Mononuclear cell (primary cell): ENCODE measurements at regions not wholly inside any gene's neighbourhood (a gene's known extent, or its start where the extent isn't known, plus 50 kb on each side); places are given as distances from the start of the nearest gene placed in this dataset.
"Not testable (repeated sequence)": the region's sequence is repeated elsewhere in the genome, so short reads cannot be mapped to it uniquely, and the experiment has no call there.

Experiments
- H3K27me3 ChIP-seq: 2 replicates; pipeline ENCODE4 v1.6.0; 2011; ENCODE audit warnings: low read length, control low read depth; ENCODE audit not compliant: insufficient read depth
- H3K4me1 ChIP-seq: 2 replicates; pipeline ENCODE4 v1.5.1; 2011; ENCODE audit warnings: mild to moderate bottlenecking, low read length, control low read depth; ENCODE audit not compliant: insufficient read depth
- H3K4me3 ChIP-seq: 2 replicates; pipeline ENCODE4 v1.5.1; 2011; ENCODE audit warnings: mild to moderate bottlenecking, low read length, moderate library complexity
- H3K9me3 ChIP-seq: 2 replicates; pipeline ENCODE4 v1.5.1; 2011; ENCODE audit warnings: low read depth, mild to moderate bottlenecking, control low read depth, low read length

GRCh38 chr1:109837852-109838570 is 72.6 kb upstream of the CSF1 start:
- H3K4me1 ChIP-seq = no peaks in the 10 kb centered on the region
- peaks cover 5% of the 10 kb centered on the region for H3K9me3 ChIP-seq
- no peaks in the 10 kb centered on the region for H3K27me3 ChIP-seq
- no peak overlapping the region for H3K4me3 ChIP-seq

- H3K27me3 ChIP-seq, H3K9me3 ChIP-seq, H3K4me1 ChIP-seq: not testable (repeated sequence)
Observed at GRCh38 chr1:109835645-109836044, 71.9 kb upstream of the EPS8L3 start.

GRCh38 chr1:109834951-109835350 is 71.2 kb upstream of the EPS8L3 start:
- no peaks in the 10 kb centered on the region for H3K27me3 ChIP-seq
- H3K4me3 ChIP-seq = no peak overlapping the region
- H3K9me3 ChIP-seq = peaks cover 5% of the 10 kb centered on the region
- H3K4me1 ChIP-seq = no peaks in the 10 kb centered on the region

More at GRCh38 chr1:109835645-109836044, 71.9 kb upstream of the EPS8L3 start:
- H3K4me3 ChIP-seq = not testable (repeated sequence)

- Histone ChIP-seq H3K27me3 (no peaks in the 10 kb centered on the region), H3K4me1 (no peaks in the 10 kb centered on the region), H3K4me3 (no peak overlapping the region), H3K9me3 (peaks cover 2% of the 10 kb centered on the region)
Observed at GRCh38 chr1:109832945-109833344, 69.2 kb upstream of the EPS8L3 start.

GRCh38 chr1:109828756-109829505 is 65.2 kb upstream of the EPS8L3 start:
- Histone ChIP-seq H3K27me3 (no peaks in the 10 kb centered on the region), H3K4me3 (no peak overlapping the region), H3K9me3 (no peaks in the 10 kb centered on the region), H3K4me1 (peaks cover 31% of the 10 kb centered on the region)

GRCh38 chr1:109827986-109828385 is 64.3 kb upstream of the EPS8L3 start:
- Histone ChIP-seq H3K27me3 (no peaks in the 10 kb centered on the region), H3K9me3 (no peaks in the 10 kb centered on the region), H3K4me1 (peaks cover 40% of the 10 kb centered on the region), H3K4me3 (no peak overlapping the region)

- Histone ChIP-seq H3K9me3 (no peaks in the 10 kb centered on the region), H3K4me1 (peaks cover 45% of the 10 kb centered on the region), H3K27me3 (no peaks in the 10 kb centered on the region), H3K4me3 (no peak overlapping the region)
Observed at GRCh38 chr1:109827466-109827865, 63.7 kb upstream of the EPS8L3 start.

GRCh38 chr1:109826930-109827349 is 63.2 kb upstream of the EPS8L3 start:
- Histone ChIP-seq H3K4me3 (no peak overlapping the region), H3K4me1 (peaks cover 51% of the 10 kb centered on the region), H3K27me3 (no peaks in the 10 kb centered on the region), H3K9me3 (no peaks in the 10 kb centered on the region)

- Histone ChIP-seq H3K9me3 (no peaks in the 10 kb centered on the region), H3K27me3 (no peaks in the 10 kb centered on the region), H3K4me3 (no peak overlapping the region), H3K4me1 (peaks cover 56% of the 10 kb centered on the region)
Observed at GRCh38 chr1:109826446-109826845, 62.7 kb upstream of the EPS8L3 start.

GRCh38 chr1:109824349-109825115 is 60.8 kb upstream of the EPS8L3 start:
- Histone ChIP-seq H3K4me3 (no peak overlapping the region), H3K27me3 (no peaks in the 10 kb centered on the region), H3K4me1 (peaks cover 74% of the 10 kb centered on the region), H3K9me3 (no peaks in the 10 kb centered on the region)

GRCh38 chr1:109823543-109824348 is 60.0 kb upstream of the EPS8L3 start:
- Histone ChIP-seq H3K4me1 (peaks cover 82% of the 10 kb centered on the region), H3K4me3 (no peak overlapping the region)

GRCh38 chr1:109822749-109823542 is 59.2 kb upstream of the EPS8L3 start:
- Histone ChIP-seq H3K27me3 (no peaks in the 10 kb centered on the region), H3K9me3 (no peaks in the 10 kb centered on the region), H3K4me3 (no peak overlapping the region), H3K4me1 (peaks cover 89% of the 10 kb centered on the region)

More at GRCh38 chr1:109823543-109824348, 60.0 kb upstream of the EPS8L3 start:
- H3K27me3 ChIP-seq = no peaks in the 10 kb centered on the region
- H3K9me3 ChIP-seq = no peaks in the 10 kb centered on the region

GRCh38 chr1:109821831-109822745 is 58.4 kb upstream of the EPS8L3 start:
- no peaks in the 10 kb centered on the region for H3K9me3 ChIP-seq
- H3K4me3 ChIP-seq = no peak overlapping the region
- peaks cover 96% of the 10 kb centered on the region for H3K4me1 ChIP-seq

More at GRCh38 chr1:109821831-109822745, 58.4 kb upstream of the EPS8L3 start:
- no peaks in the 10 kb centered on the region for H3K27me3 ChIP-seq
